GM12874 (cell line): ENCODE measurements at regions not wholly inside any gene's neighbourhood (a gene's known extent, or its start where the extent isn't known, plus 50 kb on each side); places are given as distances from the start of the nearest gene placed in this dataset.

Source experiments
- CTCF ChIP-seq: IDR thresholded peaks from 2 replicates; pipeline ENCODE4 v1.5.1; 2011; ENCODE audit warnings: low read depth, mild to moderate bottlenecking, control low read depth, low read length, moderate library complexity; ENCODE audit not compliant: insufficient read depth

- no peak for TF ChIP-seq CTCF
These were observed 145.4 kb upstream of the MYO16 start for GRCh38 chr13:108483981-108484380.

GRCh38 chr13:108486096-108486495 lies 143.3 kb upstream of the MYO16 start:
- no peak for TF ChIP-seq CTCF

- TF ChIP-seq CTCF = no peak
These were observed 134.3 kb upstream of the MYO16 start for GRCh38 chr13:108494991-108495645.

- no peak for TF ChIP-seq CTCF
These were observed 133.6 kb upstream of the MYO16 start for GRCh38 chr13:108495646-108496361.

GRCh38 chr13:108496362-108497210 lies 132.8 kb upstream of the MYO16 start:
- TF ChIP-seq CTCF = no peak

- no peak for TF ChIP-seq CTCF
These were observed 128.7 kb upstream of the MYO16 start for GRCh38 chr13:108500711-108501110.

GRCh38 chr13:108508263-108508662 lies 121.1 kb upstream of the MYO16 start:
- peak; percentile 29; the same call in 1 of the 2 replicates for TF ChIP-seq CTCF
